Stomach (tissue), 4 donors: ENCODE measurements at regions not wholly inside any gene's neighbourhood (a gene's known extent, or its start where the extent isn't known, plus 50 kb on each side); places are given as distances from the start of the nearest gene placed in this dataset.

Experiments
- CTCF ChIP-seq, 7 experiments: fragments of 450-650 bp in 4 of 7; fragments of 200-600 bp in 3 of 7; sonication (generic) in 3 of 7; IDR thresholded peaks; one replicate each; pipeline ENCODE4 v1.5.1; 2016 to 2019; ENCODE audit warnings: antibody characterized with exemption in 7 of 7, control low read depth in 2 of 7, mild to moderate bottlenecking in 1 of 7
- POLR2AphosphoS5 ChIP-seq, 3 donors: sonication (generic); formaldehyde crosslinking; IDR thresholded peaks; one replicate each; pipeline ENCODE4 v1.6.1; 2016; ENCODE audit warnings: antibody characterized with exemption in 3 of 3

DNA sequence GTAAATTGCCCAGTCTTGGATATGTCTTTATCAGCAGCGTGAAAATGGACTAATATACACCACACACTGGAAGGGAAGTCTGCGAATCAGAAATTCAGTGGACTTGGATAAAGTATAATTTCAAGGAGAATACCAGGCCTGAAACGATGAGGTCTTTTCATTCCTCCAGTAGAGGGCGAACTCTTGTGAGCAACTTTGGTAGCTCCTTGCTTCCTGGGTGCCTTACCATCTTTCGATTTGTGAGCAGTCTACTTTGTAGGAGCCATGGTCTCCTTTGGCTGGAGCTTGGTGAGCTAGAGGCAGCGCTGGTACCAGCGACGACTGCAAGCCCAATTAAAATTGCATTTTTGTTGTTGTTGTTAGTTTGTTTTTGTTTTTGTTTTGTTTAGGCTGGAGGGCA is 791.9 kb downstream of the FAT4 start:
- TF ChIP-seq CTCF (IDR thresholded peaks at IDR 0.05) = no peak
- TF ChIP-seq POLR2AphosphoS5 (IDR thresholded peaks at IDR 0.05) = no peak
